ENCODE measurements at regions not wholly inside any gene's neighbourhood (a gene's known extent, or its start where the extent isn't known, plus 50 kb on each side); places are given as distances from the start of the nearest gene placed in this dataset.
A peak's percentile ranks its signal among the peaks of the same experiment; 100 is the strongest.

DNA sequence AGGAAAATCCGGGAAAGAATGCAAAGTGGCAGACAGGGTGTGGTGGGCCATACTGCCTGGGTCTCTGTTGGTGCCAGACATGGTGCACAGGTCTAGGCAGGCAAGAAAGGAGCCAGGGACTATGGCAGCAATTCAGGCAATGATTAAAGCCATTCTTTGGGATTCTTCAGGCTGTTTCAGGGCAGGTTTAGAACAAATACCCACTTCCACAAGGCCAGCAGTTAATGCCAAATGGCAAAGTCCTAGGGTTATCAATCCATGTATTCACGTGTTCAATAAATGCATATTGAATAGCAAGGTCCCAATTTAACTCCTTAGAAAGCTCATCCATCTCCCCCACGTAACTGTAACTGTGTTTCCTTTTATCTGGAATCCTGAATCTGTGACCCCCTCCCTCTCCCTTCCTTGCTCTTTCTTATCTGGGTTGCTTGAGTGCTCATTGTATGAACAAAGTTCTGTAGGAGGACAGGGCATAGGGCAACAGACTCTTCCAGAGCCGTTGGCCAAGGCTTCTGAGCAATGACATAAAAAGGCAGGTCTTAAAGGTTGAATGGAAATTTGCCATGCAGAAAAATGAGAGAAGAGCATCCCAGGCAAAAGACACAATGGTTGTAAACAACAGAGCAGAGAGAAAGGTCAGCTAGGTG, 146.8 kb upstream of the KLHL29 start:
- Histone ChIP-seq H3K9ac (ENCODE audit: low read depth, low read length, poor library complexity) (no peak overlapping the region), H2AK5ac (ENCODE audit: low read depth, low read length) (no peak overlapping the region), H2AFZ (ENCODE audit: low read length) (no peak overlapping the region), H4K8ac (ENCODE audit: low read depth, low read length) (no peak overlapping the region), H3K79me1 (ENCODE audit: low read depth, low read length) (no peaks in the 10 kb centered on the region), H3K4ac (ENCODE audit: low read length) (no peak overlapping the region), H3K27ac (replicated peaks; ENCODE audit: low read length) (no peak overlapping the region), H3K4me3 (ENCODE audit: low read length in 2 of 2) (no peak overlapping the region), H2BK5ac (ENCODE audit: low read length) (no peak overlapping the region), H4K91ac (ENCODE audit: low read depth, low read length, poor library complexity) (no peak overlapping the region), H3K23ac (ENCODE audit: low read depth, low read length, poor library complexity) (no peak overlapping the region), H2BK15ac (ENCODE audit: low read length) (no peak overlapping the region), H3K18ac (ENCODE audit: low read length) (no peak overlapping the region), H3K4me1 (ENCODE audit: control insufficient read depth in 2 of 2, insufficient read depth in 1 of 2, low read depth in 1 of 2, low read length in 2 of 2) (peaks cover 5 to 10% of the 10 kb centered on the region in 2 donors), H3K4me2 (ENCODE audit: insufficient read depth, low read length, poor library complexity, severe bottlenecking) (no peak overlapping the region), H3K9me3 (replicated peaks in 1 of 2; ENCODE audit: control insufficient read depth in 2 of 2, insufficient read depth in 1 of 2, low read depth in 1 of 2, low read length in 2 of 2) (no peaks in the 10 kb centered on the region), H3K14ac (ENCODE audit: low read length) (no peak overlapping the region), H3K27me3 (ENCODE audit: control insufficient read depth in 3 of 3, insufficient read depth in 3 of 3, low read depth in 1 of 3, low read length in 3 of 3) (peaks cover 0 to 2% (median 0%) of the 10 kb centered on the region in 3 experiments), H3K36me3 (replicated peaks in 1 of 2; ENCODE audit: control insufficient read depth in 2 of 2, insufficient read depth in 2 of 2, low read length in 2 of 2) (no peaks in the 10 kb centered on the region), H2BK12ac (ENCODE audit: low read length) (no peak overlapping the region), H2BK120ac (ENCODE audit: low read depth, low read length) (no peak overlapping the region)
- WGBS, 2 donors (ENCODE audit: extremely low coverage in 2 of 2, insufficient read length in 2 of 2, insufficient replicate concordance in 1 of 2), result no CpG with 5 or more reads among the region's 4 CpGs
- DNase-seq (ENCODE audit: low spot score), result no peak

DNA sequence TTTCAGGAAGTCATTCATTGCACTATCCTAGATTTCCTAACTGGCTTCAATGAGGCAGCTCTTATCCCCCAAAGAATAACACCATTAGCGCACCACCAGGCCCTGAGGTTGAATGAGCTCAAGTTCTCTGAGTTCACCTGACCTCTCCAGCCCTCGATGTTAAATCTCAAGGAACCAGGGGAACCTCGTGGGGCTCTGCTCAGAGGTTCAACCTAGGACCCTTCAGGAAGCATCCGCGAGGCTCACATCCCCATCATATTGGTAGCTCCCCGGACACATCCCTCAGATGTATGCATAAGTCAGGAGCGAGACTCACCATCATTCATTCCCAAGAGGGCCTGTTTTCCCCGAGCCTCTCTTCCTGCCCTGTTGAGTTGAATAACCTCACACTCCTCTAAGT, 145.6 kb upstream of the KLHL29 start:
- no peak overlapping the region for H3K23ac ChIP-seq (ENCODE audit: low read depth, low read length, poor library complexity)
- no peak overlapping the region for H2BK12ac ChIP-seq (ENCODE audit: low read length)
- H3K14ac ChIP-seq (ENCODE audit: low read length), result no peak overlapping the region
- H3K18ac ChIP-seq (ENCODE audit: low read length), result no peak overlapping the region
- no peaks in the 10 kb centered on the region for H3K36me3 ChIP-seq (replicated peaks in 1 of 2; ENCODE audit: control insufficient read depth in 2 of 2, insufficient read depth in 2 of 2, low read length in 2 of 2)
- H3K4me1 ChIP-seq (ENCODE audit: control insufficient read depth in 2 of 2, insufficient read depth in 1 of 2, low read depth in 1 of 2, low read length in 2 of 2), result peaks cover 5 to 10% of the 10 kb centered on the region in 2 donors
- no peak overlapping the region for H2BK120ac ChIP-seq (ENCODE audit: low read depth, low read length)
- no peak overlapping the region for H3K27ac ChIP-seq (replicated peaks; ENCODE audit: low read length)
- no peak overlapping the region for H2AFZ ChIP-seq (ENCODE audit: low read length)
- peaks cover 0 to under 1% (median 0%) of the 10 kb centered on the region in 3 experiments for H3K27me3 ChIP-seq (ENCODE audit: control insufficient read depth in 3 of 3, insufficient read depth in 3 of 3, low read depth in 1 of 3, low read length in 3 of 3)
- H4K91ac ChIP-seq (ENCODE audit: low read depth, low read length, poor library complexity), result no peak overlapping the region
- H3K4ac ChIP-seq (ENCODE audit: low read length), result no peak overlapping the region
- no peak overlapping the region for H2BK5ac ChIP-seq (ENCODE audit: low read length)
- H3K9ac ChIP-seq (ENCODE audit: low read depth, low read length, poor library complexity), result no peak overlapping the region
- WGBS, 2 donors (ENCODE audit: extremely low coverage in 2 of 2, insufficient read length in 2 of 2, insufficient replicate concordance in 1 of 2), result no CpG with 5 or more reads among the region's 8 CpGs
- no peak overlapping the region for H3K4me2 ChIP-seq (ENCODE audit: insufficient read depth, low read length, poor library complexity, severe bottlenecking)
- no peak overlapping the region for H2BK15ac ChIP-seq (ENCODE audit: low read length)
- no peak for DNase-seq (ENCODE audit: low spot score)
- H3K4me3 ChIP-seq (ENCODE audit: low read length in 2 of 2), result no peak overlapping the region
- H3K79me1 ChIP-seq (ENCODE audit: low read depth, low read length), result no peaks in the 10 kb centered on the region
- H2AK5ac ChIP-seq (ENCODE audit: low read depth, low read length), result no peak overlapping the region
- no peaks in the 10 kb centered on the region for H3K9me3 ChIP-seq (replicated peaks in 1 of 2; ENCODE audit: control insufficient read depth in 2 of 2, insufficient read depth in 1 of 2, low read depth in 1 of 2, low read length in 2 of 2)
- no peak overlapping the region for H4K8ac ChIP-seq (ENCODE audit: low read depth, low read length)

DNA sequence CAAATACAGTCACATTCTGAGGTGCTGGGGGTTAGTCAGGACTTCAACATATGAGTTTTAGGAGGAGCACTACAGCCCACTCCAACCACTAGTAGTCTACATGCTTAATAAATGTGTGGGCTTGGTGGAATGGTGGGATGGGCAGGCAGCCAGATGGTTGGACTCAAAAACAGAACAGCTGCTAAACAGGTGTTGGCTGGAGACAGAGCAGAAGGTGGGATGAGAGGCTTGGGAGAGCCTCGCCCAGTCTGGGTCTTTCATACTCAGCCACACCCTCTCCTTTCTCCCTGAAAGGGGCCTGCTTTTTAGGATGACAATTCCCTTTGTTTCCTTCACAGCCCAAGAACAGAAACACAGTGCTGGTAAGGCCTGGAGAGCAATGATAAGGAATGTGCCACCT, 143.9 kb upstream of the KLHL29 start:
- Histone ChIP-seq H2BK12ac (ENCODE audit: low read length) (no peak overlapping the region), H3K9me3 (replicated peaks in 1 of 2; ENCODE audit: control insufficient read depth in 2 of 2, insufficient read depth in 1 of 2, low read depth in 1 of 2, low read length in 2 of 2) (no peaks in the 10 kb centered on the region), H3K14ac (ENCODE audit: low read length) (no peak overlapping the region), H3K79me1 (ENCODE audit: low read depth, low read length) (no peaks in the 10 kb centered on the region), H3K4me1 (ENCODE audit: control insufficient read depth in 2 of 2, insufficient read depth in 1 of 2, low read depth in 1 of 2, low read length in 2 of 2) (peaks cover 5 to 10% of the 10 kb centered on the region in 2 donors), H2AK5ac (ENCODE audit: low read depth, low read length) (no peak overlapping the region), H3K23ac (ENCODE audit: low read depth, low read length, poor library complexity) (no peak overlapping the region), H3K9ac (ENCODE audit: low read depth, low read length, poor library complexity) (no peak overlapping the region), H3K27me3 (ENCODE audit: control insufficient read depth in 3 of 3, insufficient read depth in 3 of 3, low read depth in 1 of 3, low read length in 3 of 3) (no peaks in the 10 kb centered on the region), H3K27ac (replicated peaks; ENCODE audit: low read length) (no peak overlapping the region), H2AFZ (ENCODE audit: low read length) (no peak overlapping the region), H3K18ac (ENCODE audit: low read length) (peak overlapping the region; percentile 30), H3K4ac (ENCODE audit: low read length) (no peak overlapping the region), H2BK120ac (ENCODE audit: low read depth, low read length) (no peak overlapping the region), H3K4me2 (ENCODE audit: insufficient read depth, low read length, poor library complexity, severe bottlenecking) (no peak overlapping the region), H4K91ac (ENCODE audit: low read depth, low read length, poor library complexity) (no peak overlapping the region), H3K4me3 (ENCODE audit: low read length in 2 of 2) (no peak overlapping the region), H4K8ac (ENCODE audit: low read depth, low read length) (no peak overlapping the region), H3K36me3 (replicated peaks in 1 of 2; ENCODE audit: control insufficient read depth in 2 of 2, insufficient read depth in 2 of 2, low read length in 2 of 2) (no peaks in the 10 kb centered on the region), H2BK15ac (ENCODE audit: low read length) (no peak overlapping the region), H2BK5ac (ENCODE audit: low read length) (no peak overlapping the region)
- no peak for DNase-seq (ENCODE audit: low spot score)
- WGBS, 2 donors (ENCODE audit: extremely low coverage in 2 of 2, insufficient read length in 2 of 2, insufficient replicate concordance in 1 of 2), result no CpG with 5 or more reads among the region's 1 CpG

DNA sequence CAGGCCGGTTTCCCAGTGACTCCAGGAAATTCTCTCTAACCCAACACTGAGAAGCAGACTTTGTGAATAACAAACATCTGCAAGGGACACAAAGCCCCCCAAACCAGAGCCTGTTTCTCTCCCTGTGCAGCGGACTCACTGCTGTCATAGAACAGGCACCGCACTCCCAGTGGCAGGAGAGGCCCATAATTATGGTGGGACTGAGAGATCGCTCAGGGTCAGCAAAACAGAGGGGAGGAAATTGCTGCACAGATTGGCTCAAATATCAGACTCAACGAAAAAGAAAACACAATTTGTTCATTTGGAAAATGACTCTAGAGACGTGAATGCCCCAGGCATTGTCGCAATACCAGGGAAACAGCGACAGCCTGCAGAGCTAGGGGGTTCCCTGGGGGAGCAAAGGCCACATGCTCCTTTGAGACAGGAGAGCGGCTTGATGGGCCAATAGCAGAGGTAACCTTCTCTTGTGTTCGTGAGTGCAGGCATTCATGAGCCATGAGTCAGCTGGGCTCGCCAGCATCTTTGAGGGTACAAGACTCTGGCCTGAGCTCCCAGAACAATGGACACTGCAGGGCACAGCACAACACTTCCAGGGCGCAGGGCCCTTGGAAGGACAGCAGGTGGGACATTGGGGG, 143.3 kb upstream of the KLHL29 start:
- Histone ChIP-seq H3K27ac (replicated peaks; ENCODE audit: low read length) (no peak overlapping the region), H2BK120ac (ENCODE audit: low read depth, low read length) (no peak overlapping the region), H3K4me3 (ENCODE audit: low read length in 2 of 2) (no peak overlapping the region), H2AFZ (ENCODE audit: low read length) (no peak overlapping the region), H2BK5ac (ENCODE audit: low read length) (no peak overlapping the region), H3K36me3 (replicated peaks in 1 of 2; ENCODE audit: control insufficient read depth in 2 of 2, insufficient read depth in 2 of 2, low read length in 2 of 2) (no peaks in the 10 kb centered on the region), H3K4ac (ENCODE audit: low read length) (no peak overlapping the region), H3K79me1 (ENCODE audit: low read depth, low read length) (no peaks in the 10 kb centered on the region), H3K4me2 (ENCODE audit: insufficient read depth, low read length, poor library complexity, severe bottlenecking) (no peak overlapping the region), H2BK15ac (ENCODE audit: low read length) (no peak overlapping the region), H3K23ac (ENCODE audit: low read depth, low read length, poor library complexity) (no peak overlapping the region), H2AK5ac (ENCODE audit: low read depth, low read length) (peak overlapping the region; percentile 30), H3K14ac (ENCODE audit: low read length) (no peak overlapping the region), H2BK12ac (ENCODE audit: low read length) (no peak overlapping the region), H3K18ac (ENCODE audit: low read length) (peak overlapping the region; percentile 30), H4K91ac (ENCODE audit: low read depth, low read length, poor library complexity) (no peak overlapping the region), H3K9me3 (replicated peaks in 1 of 2; ENCODE audit: control insufficient read depth in 2 of 2, insufficient read depth in 1 of 2, low read depth in 1 of 2, low read length in 2 of 2) (no peaks in the 10 kb centered on the region), H3K4me1 (ENCODE audit: control insufficient read depth in 2 of 2, insufficient read depth in 1 of 2, low read depth in 1 of 2, low read length in 2 of 2) (peaks cover 5 to 10% of the 10 kb centered on the region in 2 donors), H3K27me3 (ENCODE audit: control insufficient read depth in 3 of 3, insufficient read depth in 3 of 3, low read depth in 1 of 3, low read length in 3 of 3) (no peaks in the 10 kb centered on the region), H4K8ac (ENCODE audit: low read depth, low read length) (no peak overlapping the region), H3K9ac (ENCODE audit: low read depth, low read length, poor library complexity) (no peak overlapping the region)
- no CpG with 5 or more reads among the region's 12 CpGs for WGBS, 2 donors (ENCODE audit: extremely low coverage in 2 of 2, insufficient read length in 2 of 2, insufficient replicate concordance in 1 of 2)
- no peak for DNase-seq (ENCODE audit: low spot score)
